GM12878 (cell line): ENCODE measurements at regions not wholly inside any gene's neighbourhood (a gene's known extent, or its start where the extent isn't known, plus 50 kb on each side); places are given as distances from the start of the nearest gene placed in this dataset.

Experiments used
- ATAC-seq: fragments of 200-7000 bp; cut with Tn5 transposase; 3 replicates; pipeline ENCODE4 v1.9.1; 2020; ENCODE audit warnings: mild to moderate bottlenecking, moderate library complexity
- BruUV-seq: library from RNA; stranded (reverse); fragments of 400-500 nt; replicated peaks from 2 replicates; lab custom pipeline; 2021; lab: Mats Ljungman, UMichigan
- CTCF ChIA-PET: fragments of 300-600 bp; sonication (Branson Sonifier 250); formaldehyde crosslinking; extraction: SDS; loops from one replicate; lab custom pipeline; 2021; ENCODE audit warnings: inconsistent platforms; lab: Yijun Ruan, JAX
- POLR2A ChIA-PET: fragments of 350-600 bp; formaldehyde crosslinking; extraction: SDS; loops from one replicate; lab custom pipeline; 2021; ENCODE audit warnings: inconsistent platforms; lab: Charles Lee
- RAD21 ChIA-PET: fragments of 300-600 bp; sonication (Branson Sonifier 250); formaldehyde crosslinking; loops from one replicate; lab custom pipeline; 2023; ENCODE audit warnings: antibody characterized with exemption; ENCODE audit not compliant: unreplicated experiment; lab: Charles Lee
- SMC1A ChIA-PET: fragments of 300-600 bp; sonication (Branson Sonifier 250); formaldehyde crosslinking; loops from one replicate; lab custom pipeline; 2023; ENCODE audit not compliant: unreplicated experiment, uncharacterized antibody; lab: Charles Lee
- DNase-seq: peaks from one replicate; pipeline ENCODE4 v3.0.0-alpha.2; 2011; ENCODE audit warnings: low read depth, low spot score
- FAIRE-seq: peaks from 3 replicates; lab custom pipeline; 2011; peaks lifted over from hg19 to GRCh38; lab: Jason Lieb, UNC
- H2AFZ ChIP-seq: 2 replicates; pipeline ENCODE4 v1.6.0; 2011; ENCODE audit warnings: low read depth, low read length, control low read depth; ENCODE audit not compliant: control insufficient read depth
- H3K27ac ChIP-seq: 2 replicates; pipeline ENCODE4 v1.5.1; 2011; ENCODE audit warnings: control low read depth; ENCODE audit not compliant: control insufficient read depth, insufficient read depth
- H3K27me3 ChIP-seq, 2 experiments: replicated peaks in 1 of 2; 2 replicates each; pipeline versions ENCODE4 v1.6.0 to v1.6.1; 2011; ENCODE audit warnings: low read length in 1 of 2; ENCODE audit not compliant: control insufficient read depth in 2 of 2, insufficient read depth in 2 of 2
- H3K36me3 ChIP-seq, 2 experiments: 2 replicates each; pipeline ENCODE4 v1.5.1; 2011; ENCODE audit warnings: low read length in 1 of 2; ENCODE audit not compliant: control insufficient read depth in 2 of 2, insufficient read depth in 2 of 2
- H3K4me1 ChIP-seq: 2 replicates; pipeline ENCODE4 v1.6.1; 2011; ENCODE audit warnings: mild to moderate bottlenecking, low read length, moderate library complexity, mixed read lengths; ENCODE audit not compliant: control insufficient read depth, insufficient read depth
- H3K4me2 ChIP-seq: 2 replicates; pipeline ENCODE4 v1.6.0; 2011; ENCODE audit warnings: control low read depth; ENCODE audit not compliant: control insufficient read depth, insufficient read depth
- H3K4me3 ChIP-seq: fragments of 200-600 bp; sonication (generic); 2 replicates; pipeline ENCODE4 v1.5.1; 2016
- H3K79me2 ChIP-seq: 2 replicates; pipeline ENCODE4 v1.6.0; 2011; ENCODE audit warnings: low read length; ENCODE audit not compliant: control insufficient read depth, insufficient read depth
- H3K9ac ChIP-seq: 2 replicates; pipeline ENCODE4 v1.8.0; 2011; ENCODE audit warnings: low read length, control low read depth, mixed read lengths; ENCODE audit not compliant: control insufficient read depth, insufficient read depth
- H3K9me3 ChIP-seq: replicated peaks from 3 replicates; pipeline ENCODE4 v1.5.1; 2011; ENCODE audit warnings: mild to moderate bottlenecking, low read length; ENCODE audit not compliant: control insufficient read depth, insufficient read depth
- H4K20me1 ChIP-seq: 2 replicates; pipeline ENCODE4 v1.6.0; 2011; ENCODE audit not compliant: control insufficient read depth, insufficient read depth
- CHD1 ChIP-seq: IDR thresholded peaks from 2 replicates; pipeline ENCODE4 v1.6.1; 2012; ENCODE audit warnings: low read depth, low read length, improper control_type of control experiment
- E2F8 ChIP-seq: fragments of 450-650 bp; IDR thresholded peaks from 2 replicates; pipeline ENCODE4 v1.6.1; 2018; ENCODE audit warnings: mild to moderate bottlenecking, low read depth, moderate library complexity; ENCODE audit not compliant: partially characterized antibody
- EGR1 ChIP-seq, 2 experiments: IDR thresholded peaks; 1 replicate in 1 of 2; 2 replicates in 1 of 2; pipeline ENCODE4 v1.6.1; 2011 to 2012; ENCODE audit warnings: low read depth in 2 of 2, low read length in 2 of 2, borderline replicate concordance in 1 of 2, mild to moderate bottlenecking in 1 of 2, moderate library complexity in 1 of 2
- EP300 ChIP-seq, 2 experiments: fragments of 150-350 bp in 1 of 2; IDR thresholded peaks; 2 replicates each; pipeline ENCODE4 v1.6.1; 2011 to 2012; ENCODE audit warnings: low read depth in 2 of 2, low read length in 2 of 2, borderline replicate concordance in 1 of 2, improper control_type of control experiment in 1 of 2, inconsistent platforms in 1 of 2; ENCODE audit not compliant: control insufficient read depth in 1 of 2
- ESRRA ChIP-seq: IDR thresholded peaks from 2 replicates; pipeline ENCODE4 v1.6.1; 2012; ENCODE audit warnings: mild to moderate bottlenecking, low read length, improper control_type of control experiment
- GABPA ChIP-seq: IDR thresholded peaks from 2 replicates; pipeline ENCODE4 v1.6.1; 2014; ENCODE audit warnings: antibody characterized with exemption, low read depth, mild to moderate bottlenecking, inconsistent platforms
- GATAD2B ChIP-seq: fragments of 450-650 bp; conservative IDR thresholded peaks from 2 replicates; pipeline ENCODE4 v1.6.1; 2017; ENCODE audit warnings: low read depth, mild to moderate bottlenecking, moderate library complexity
- HSF1 ChIP-seq: fragments of 150-350 bp; IDR thresholded peaks from 2 replicates; pipeline ENCODE4 v1.6.1; 2014; ENCODE audit warnings: mild to moderate bottlenecking, low read depth, low read length
- KDM1A ChIP-seq: fragments of 200-600 bp; sonication (generic); IDR thresholded peaks from 2 replicates; pipeline ENCODE4 v1.6.1; 2016; ENCODE audit warnings: borderline replicate concordance
- MYC ChIP-seq: IDR thresholded peaks from 2 replicates; pipeline ENCODE4 v1.6.1; 2011; ENCODE audit warnings: mild to moderate bottlenecking, low read length, moderate library complexity, inconsistent platforms; ENCODE audit not compliant: insufficient read depth, insufficient replicate concordance, insufficient read length, severe bottlenecking
- NFYA ChIP-seq: IDR thresholded peaks from 2 replicates; pipeline ENCODE4 v1.6.1; 2011; ENCODE audit warnings: low read depth, mild to moderate bottlenecking, low read length, improper control_type of control experiment, borderline replicate concordance
- RAD51 ChIP-seq: fragments of 450-650 bp; IDR thresholded peaks from 2 replicates; pipeline ENCODE4 v1.6.1; 2016; ENCODE audit warnings: moderate library complexity, mild to moderate bottlenecking, inconsistent platforms
- SPI1 ChIP-seq: IDR thresholded peaks from 2 replicates; pipeline ENCODE4 v1.6.1; 2011; ENCODE audit warnings: low read depth, mild to moderate bottlenecking, low read length, moderate library complexity, borderline replicate concordance; ENCODE audit not compliant: insufficient read depth
- TCF12 ChIP-seq: IDR thresholded peaks from 2 replicates; pipeline ENCODE4 v1.6.1; 2011; ENCODE audit warnings: low read depth, mild to moderate bottlenecking, low read length
- YY1 ChIP-seq: IDR thresholded peaks from 2 replicates; pipeline ENCODE4 v1.6.1; 2011; ENCODE audit warnings: low read depth, mild to moderate bottlenecking, low read length
- ZNF217 ChIP-seq: fragments of 450-650 bp; IDR thresholded peaks from 2 replicates; pipeline ENCODE4 v1.6.1; 2017; ENCODE audit warnings: antibody characterized with exemption, mild to moderate bottlenecking
- WGBS: methylation state at CpG from one replicate; pipeline ENCODE4 v1.1.6; 2016; ENCODE audit warnings: low lambda C conversion rate; ENCODE audit not compliant: insufficient replicate concordance, insufficient coverage; ENCODE audit errors: missing lambda C conversion rate; 5-methylcytosine and 5-hydroxymethylcytosine counted together
- in situ Hi-C: fragments of 300-500 bp; cut with MboI; formaldehyde crosslinking; loops from 9 replicates; pipeline ENCODE4 v1.14.3; 2018; ENCODE audit warnings: mixed read lengths
- intact Hi-C: fragments of 100-400 bp; cut with micrococcal nuclease; formaldehyde crosslinking; loops from one replicate; pipeline ENCODE4 v1.14.2; 2022; ENCODE audit not compliant: unreplicated experiment

GRCh38 chr14:25526290-25526689 lies 476.3 kb upstream of the STXBP6 start:
- WGBS, result 75% methylated on average over 2 of the region's 2 CpGs
- ATAC-seq, result no peak
- H3K9ac ChIP-seq, result no peak overlapping the region
- TF ChIP-seq CHD1 (no peak), YY1 (no peak), MYC (no peak), HSF1 (no peak), GABPA (no peak), SPI1 (no peak), TCF12 (no peak), E2F8 (no peak), GATAD2B (no peak), KDM1A (no peak), RAD51 (no peak), NFYA (no peak), ESRRA (no peak), ZNF217 (no peak), EP300 (IDR thresholded peaks at IDR 0.05; ENCODE audit: borderline replicate concordance in 1 of 2, control insufficient read depth in 1 of 2, low read depth in 2 of 2, low read length in 2 of 2) (no peak), EGR1 (IDR thresholded peaks at IDR 0.05; ENCODE audit: borderline replicate concordance in 1 of 2, low read depth in 2 of 2, low read length in 2 of 2) (no peak)
- TF ChIP-seq, all 136 proteins: peak for 0
- no peak overlapping the region for H2AFZ ChIP-seq
- H4K20me1 ChIP-seq, result no peaks in the 10 kb centered on the region
- FAIRE-seq, result no peak
- ChIA-PET SMC1A (no interaction called here), CTCF (no interaction called here), RAD21 (no interaction called here), POLR2A (no interaction called here)
- no peak overlapping the region for H3K4me2 ChIP-seq
- intact Hi-C loops (no loop called here), in situ Hi-C loops (no loop called here)
- no peaks in the 10 kb centered on the region for H3K4me1 ChIP-seq
- no peaks in the 10 kb centered on the region for H3K27me3 ChIP-seq
- H3K36me3 ChIP-seq, result no peaks in the 10 kb centered on the region
- no TSS peak for BruUV-seq
- H3K27ac ChIP-seq, result no peak overlapping the region
- H3K9me3 ChIP-seq, result no peaks in the 10 kb centered on the region
- H3K4me3 ChIP-seq, result no peak overlapping the region
- H3K79me2 ChIP-seq, result no peaks in the 10 kb centered on the region
- DNase-seq, result no peak
